GM12878 (cell line): ENCODE measurements at regions not wholly inside any gene's neighbourhood (a gene's known extent, or its start where the extent isn't known, plus 50 kb on each side); places are given as distances from the start of the nearest gene placed in this dataset.

ENCODE experiments used
- ATAC-seq: fragments of 200-7000 bp; cut with Tn5 transposase; 3 replicates; pipeline ENCODE4 v1.9.1; 2020; ENCODE audit warnings: mild to moderate bottlenecking, moderate library complexity
- BruUV-seq: library from RNA; stranded (reverse); fragments of 400-500 nt; replicated peaks from 2 replicates; lab custom pipeline; 2021; lab: Mats Ljungman, UMichigan
- CTCF ChIA-PET: fragments of 300-600 bp; sonication (Branson Sonifier 250); formaldehyde crosslinking; extraction: SDS; loops from one replicate; lab custom pipeline; 2021; ENCODE audit warnings: inconsistent platforms; lab: Yijun Ruan, JAX
- POLR2A ChIA-PET: fragments of 350-600 bp; formaldehyde crosslinking; extraction: SDS; loops from one replicate; lab custom pipeline; 2021; ENCODE audit warnings: inconsistent platforms; lab: Charles Lee
- RAD21 ChIA-PET: fragments of 300-600 bp; sonication (Branson Sonifier 250); formaldehyde crosslinking; loops from one replicate; lab custom pipeline; 2023; ENCODE audit warnings: antibody characterized with exemption; ENCODE audit not compliant: unreplicated experiment; lab: Charles Lee
- SMC1A ChIA-PET: fragments of 300-600 bp; sonication (Branson Sonifier 250); formaldehyde crosslinking; loops from one replicate; lab custom pipeline; 2023; ENCODE audit not compliant: unreplicated experiment, uncharacterized antibody; lab: Charles Lee
- DNase-seq: peaks from one replicate; pipeline ENCODE4 v3.0.0-alpha.2; 2011; ENCODE audit warnings: low read depth, low spot score
- FAIRE-seq: peaks from 3 replicates; lab custom pipeline; 2011; peaks lifted over from hg19 to GRCh38; lab: Jason Lieb, UNC
- H2AFZ ChIP-seq: 2 replicates; pipeline ENCODE4 v1.6.0; 2011; ENCODE audit warnings: low read depth, low read length, control low read depth; ENCODE audit not compliant: control insufficient read depth
- H3K27ac ChIP-seq: 2 replicates; pipeline ENCODE4 v1.5.1; 2011; ENCODE audit warnings: control low read depth; ENCODE audit not compliant: control insufficient read depth, insufficient read depth
- H3K27me3 ChIP-seq, 2 experiments: replicated peaks in 1 of 2; 2 replicates each; pipeline versions ENCODE4 v1.6.0 to v1.6.1; 2011; ENCODE audit warnings: low read length in 1 of 2; ENCODE audit not compliant: control insufficient read depth in 2 of 2, insufficient read depth in 2 of 2
- H3K36me3 ChIP-seq, 2 experiments: 2 replicates each; pipeline ENCODE4 v1.5.1; 2011; ENCODE audit warnings: low read length in 1 of 2; ENCODE audit not compliant: control insufficient read depth in 2 of 2, insufficient read depth in 2 of 2
- H3K4me1 ChIP-seq: 2 replicates; pipeline ENCODE4 v1.6.1; 2011; ENCODE audit warnings: mild to moderate bottlenecking, low read length, moderate library complexity, mixed read lengths; ENCODE audit not compliant: control insufficient read depth, insufficient read depth
- H3K4me2 ChIP-seq: 2 replicates; pipeline ENCODE4 v1.6.0; 2011; ENCODE audit warnings: control low read depth; ENCODE audit not compliant: control insufficient read depth, insufficient read depth
- H3K4me3 ChIP-seq: fragments of 200-600 bp; sonication (generic); 2 replicates; pipeline ENCODE4 v1.5.1; 2016
- H3K79me2 ChIP-seq: 2 replicates; pipeline ENCODE4 v1.6.0; 2011; ENCODE audit warnings: low read length; ENCODE audit not compliant: control insufficient read depth, insufficient read depth
- H3K9ac ChIP-seq: 2 replicates; pipeline ENCODE4 v1.8.0; 2011; ENCODE audit warnings: low read length, control low read depth, mixed read lengths; ENCODE audit not compliant: control insufficient read depth, insufficient read depth
- H3K9me3 ChIP-seq: replicated peaks from 3 replicates; pipeline ENCODE4 v1.5.1; 2011; ENCODE audit warnings: mild to moderate bottlenecking, low read length; ENCODE audit not compliant: control insufficient read depth, insufficient read depth
- H4K20me1 ChIP-seq: 2 replicates; pipeline ENCODE4 v1.6.0; 2011; ENCODE audit not compliant: control insufficient read depth, insufficient read depth
- CBFB ChIP-seq: IDR thresholded peaks from 2 replicates; pipeline ENCODE4 v1.6.1; 2016; ENCODE audit warnings: antibody characterized with exemption, low read depth
- EGR1 ChIP-seq, 2 experiments: IDR thresholded peaks; 1 replicate in 1 of 2; 2 replicates in 1 of 2; pipeline ENCODE4 v1.6.1; 2011 to 2012; ENCODE audit warnings: low read depth in 2 of 2, low read length in 2 of 2, borderline replicate concordance in 1 of 2, mild to moderate bottlenecking in 1 of 2, moderate library complexity in 1 of 2
- ESRRA ChIP-seq: IDR thresholded peaks from 2 replicates; pipeline ENCODE4 v1.6.1; 2012; ENCODE audit warnings: mild to moderate bottlenecking, low read length, improper control_type of control experiment
- FOXK2 ChIP-seq: fragments of 450-650 bp; IDR thresholded peaks from 2 replicates; pipeline ENCODE4 v1.6.1; 2017; ENCODE audit warnings: mild to moderate bottlenecking, moderate library complexity
- HDGF ChIP-seq: fragments of 450-650 bp; IDR thresholded peaks from 2 replicates; pipeline ENCODE4 v1.6.1; 2016; ENCODE audit warnings: antibody characterized with exemption
- NBN ChIP-seq: fragments of 450-650 bp; IDR thresholded peaks from 2 replicates; pipeline ENCODE4 v1.6.1; 2016
- PKNOX1 ChIP-seq: fragments of 450-650 bp; IDR thresholded peaks from 2 replicates; pipeline ENCODE4 v1.6.1; 2016; ENCODE audit warnings: mild to moderate bottlenecking
- POLR2A ChIP-seq: IDR thresholded peaks from 2 replicates; pipeline ENCODE4 v1.6.1; 2011; ENCODE audit warnings: low read depth, mild to moderate bottlenecking, low read length
- POU2F2 ChIP-seq: IDR thresholded peaks from 3 replicates; pipeline ENCODE4 v1.6.1; 2011; ENCODE audit warnings: low read depth, mild to moderate bottlenecking, low read length, borderline replicate concordance
- SREBF2 ChIP-seq: IDR thresholded peaks from 2 replicates; pipeline ENCODE4 v1.6.1; 2012; ENCODE audit warnings: mild to moderate bottlenecking, low read length
- SRF ChIP-seq, 2 experiments: IDR thresholded peaks; 2 replicates each; pipeline ENCODE4 v1.6.1; 2011; ENCODE audit warnings: low read depth in 2 of 2, low read length in 2 of 2, mild to moderate bottlenecking in 1 of 2, moderate library complexity in 1 of 2
- TAF1 ChIP-seq: IDR thresholded peaks from 2 replicates; pipeline ENCODE4 v1.6.1; 2011; ENCODE audit warnings: mild to moderate bottlenecking, low read depth, low read length, borderline replicate concordance
- TBL1XR1 ChIP-seq: IDR thresholded peaks from 2 replicates; pipeline ENCODE4 v1.6.1; 2012; ENCODE audit warnings: low read depth, low read length, improper control_type of control experiment
- WGBS: methylation state at CpG from one replicate; pipeline ENCODE4 v1.1.6; 2016; ENCODE audit warnings: low lambda C conversion rate; ENCODE audit not compliant: insufficient replicate concordance, insufficient coverage; ENCODE audit errors: missing lambda C conversion rate; 5-methylcytosine and 5-hydroxymethylcytosine counted together
- in situ Hi-C: fragments of 300-500 bp; cut with MboI; formaldehyde crosslinking; loops from 9 replicates; pipeline ENCODE4 v1.14.3; 2018; ENCODE audit warnings: mixed read lengths
- intact Hi-C: fragments of 100-400 bp; cut with micrococcal nuclease; formaldehyde crosslinking; loops from one replicate; pipeline ENCODE4 v1.14.2; 2022; ENCODE audit not compliant: unreplicated experiment
- TF ChIP-seq, protein P1 (sequence below): fragments of 450-650 bp; IDR thresholded peaks from 2 replicates; pipeline ENCODE4 v1.6.1; 2017; ENCODE audit warnings: low read depth, mild to moderate bottlenecking, moderate library complexity

GRCh38 chr2:11031876-11032275 is 120.1 kb downstream of the KCNF1 start:
- SMC1A ChIA-PET: no interaction called here
- DNase-seq (no peak), ATAC-seq (no peak), FAIRE-seq (no peak)
- Histone ChIP-seq H3K36me3 (no peaks in the 10 kb centered on the region), H3K9ac (no peak overlapping the region), H2AFZ (no peak overlapping the region), H3K4me3 (no peak overlapping the region), H4K20me1 (no peaks in the 10 kb centered on the region), H3K27me3 (no peaks in the 10 kb centered on the region; a peak in 1 of 4 replicates), H3K79me2 (no peaks in the 10 kb centered on the region), H3K9me3 (no peaks in the 10 kb centered on the region; the same call in 2 of the 3 replicates), H3K4me2 (no peak overlapping the region), H3K27ac (no peak overlapping the region), H3K4me1 (no peaks in the 10 kb centered on the region)
- TF ChIP-seq NBN (no peak), TAF1 (no peak), SREBF2 (no peak), SRF (IDR thresholded peaks at IDR 0.05; ENCODE audit: low read depth in 2 of 2, low read length in 2 of 2) (no peak), POLR2A (no peak), CBFB (no peak), HDGF (no peak), FOXK2 (no peak), ESRRA (no peak), TBL1XR1 (no peak), EGR1 (IDR thresholded peaks at IDR 0.05; ENCODE audit: borderline replicate concordance in 1 of 2, low read depth in 2 of 2, low read length in 2 of 2) (no peak), POU2F2 (no peak), PKNOX1 (no peak)
- TF ChIP-seq, protein P1, sequence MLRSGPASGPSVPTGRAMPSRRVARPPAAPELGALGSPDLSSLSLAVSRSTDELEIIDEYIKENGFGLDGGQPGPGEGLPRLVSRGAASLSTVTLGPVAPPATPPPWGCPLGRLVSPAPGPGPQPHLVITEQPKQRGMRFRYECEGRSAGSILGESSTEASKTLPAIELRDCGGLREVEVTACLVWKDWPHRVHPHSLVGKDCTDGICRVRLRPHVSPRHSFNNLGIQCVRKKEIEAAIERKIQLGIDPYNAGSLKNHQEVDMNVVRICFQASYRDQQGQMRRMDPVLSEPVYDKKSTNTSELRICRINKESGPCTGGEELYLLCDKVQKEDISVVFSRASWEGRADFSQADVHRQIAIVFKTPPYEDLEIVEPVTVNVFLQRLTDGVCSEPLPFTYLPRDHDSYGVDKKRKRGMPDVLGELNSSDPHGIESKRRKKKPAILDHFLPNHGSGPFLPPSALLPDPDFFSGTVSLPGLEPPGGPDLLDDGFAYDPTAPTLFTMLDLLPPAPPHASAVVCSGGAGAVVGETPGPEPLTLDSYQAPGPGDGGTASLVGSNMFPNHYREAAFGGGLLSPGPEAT: no peak
- BruUV-seq: no TSS peak
- POLR2A ChIA-PET: no interaction called here
- in situ Hi-C loops (no loop called here), intact Hi-C loops (no loop called here)
- 3% methylated on average over 1 of the region's 1 CpG for WGBS
- CTCF ChIA-PET: interaction anchor here (1.2 to 1.3 kb wide), 2 partner anchors 196 to 200 kb away, joined by 3 to 5 read pairs; no protein-coding TSS in a partner anchor
- RAD21 ChIA-PET: no interaction called here
